ENCODE measurements at regions not wholly inside any gene's neighbourhood (a gene's known extent, or its start where the extent isn't known, plus 50 kb on each side); places are given as distances from the start of the nearest gene placed in this dataset.

DNA sequence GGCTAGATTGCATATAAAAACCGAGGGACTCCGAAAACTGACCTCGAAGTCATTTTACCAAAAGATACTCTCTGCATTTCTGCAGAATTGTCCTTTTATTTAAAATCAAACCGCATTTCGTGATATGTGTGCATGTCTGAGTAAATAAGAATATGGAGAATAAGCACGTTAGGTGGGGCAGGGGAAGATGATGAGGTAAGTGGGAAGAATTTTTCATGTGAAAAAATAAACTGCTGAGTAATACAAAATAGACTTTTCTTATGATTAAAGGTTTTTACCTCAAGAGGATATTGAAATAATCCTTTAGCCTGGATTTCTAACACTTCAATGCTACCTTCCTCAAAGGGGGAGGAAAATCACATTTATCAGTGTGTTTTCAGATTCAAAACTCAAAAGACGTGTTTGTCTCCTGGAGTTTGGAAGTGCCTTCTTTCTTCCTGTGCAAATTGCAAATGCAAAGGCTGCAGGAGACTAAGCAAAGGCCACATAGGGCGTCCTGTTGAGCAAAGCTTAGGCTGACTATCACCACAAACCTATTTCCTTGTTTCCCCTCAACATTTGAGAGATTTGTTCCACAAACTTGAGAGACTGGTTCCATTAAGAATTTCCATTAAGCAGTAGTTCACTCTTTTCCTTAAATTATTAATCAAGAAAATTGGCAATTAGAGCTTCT is 813.5 kb downstream of the MCTP2 start:
- no peak for TF ChIP-seq POLR2A (IDR thresholded peaks at IDR 0.05)
- TF ChIP-seq, protein P1, sequence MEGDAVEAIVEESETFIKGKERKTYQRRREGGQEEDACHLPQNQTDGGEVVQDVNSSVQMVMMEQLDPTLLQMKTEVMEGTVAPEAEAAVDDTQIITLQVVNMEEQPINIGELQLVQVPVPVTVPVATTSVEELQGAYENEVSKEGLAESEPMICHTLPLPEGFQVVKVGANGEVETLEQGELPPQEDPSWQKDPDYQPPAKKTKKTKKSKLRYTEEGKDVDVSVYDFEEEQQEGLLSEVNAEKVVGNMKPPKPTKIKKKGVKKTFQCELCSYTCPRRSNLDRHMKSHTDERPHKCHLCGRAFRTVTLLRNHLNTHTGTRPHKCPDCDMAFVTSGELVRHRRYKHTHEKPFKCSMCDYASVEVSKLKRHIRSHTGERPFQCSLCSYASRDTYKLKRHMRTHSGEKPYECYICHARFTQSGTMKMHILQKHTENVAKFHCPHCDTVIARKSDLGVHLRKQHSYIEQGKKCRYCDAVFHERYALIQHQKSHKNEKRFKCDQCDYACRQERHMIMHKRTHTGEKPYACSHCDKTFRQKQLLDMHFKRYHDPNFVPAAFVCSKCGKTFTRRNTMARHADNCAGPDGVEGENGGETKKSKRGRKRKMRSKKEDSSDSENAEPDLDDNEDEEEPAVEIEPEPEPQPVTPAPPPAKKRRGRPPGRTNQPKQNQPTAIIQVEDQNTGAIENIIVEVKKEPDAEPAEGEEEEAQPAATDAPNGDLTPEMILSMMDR (IDR thresholded peaks at IDR 0.05), result no peak
- Histone ChIP-seq H3K27ac (no peak overlapping the region), H3K4me3 (no peak overlapping the region), H3K27me3 (no peaks in the 10 kb centered on the region), H3K36me3 (replicated peaks in 1 of 2; ENCODE audit: insufficient read depth in 1 of 2, low read depth in 2 of 2) (no peaks in the 10 kb centered on the region), H3K9me3 (peaks cover 0 to 7% (median 0%) of the 10 kb centered on the region in 3 donors), H3K4me1 (no peaks in the 10 kb centered on the region)
- WGBS, 2 donors, result 33 to 40% methylated on average over 8 of the region's 8 CpGs
- ATAC-seq (no peak), DNase-seq (no peak)
- intact Hi-C loops (cut with DNase I), result no loop called here

DNA sequence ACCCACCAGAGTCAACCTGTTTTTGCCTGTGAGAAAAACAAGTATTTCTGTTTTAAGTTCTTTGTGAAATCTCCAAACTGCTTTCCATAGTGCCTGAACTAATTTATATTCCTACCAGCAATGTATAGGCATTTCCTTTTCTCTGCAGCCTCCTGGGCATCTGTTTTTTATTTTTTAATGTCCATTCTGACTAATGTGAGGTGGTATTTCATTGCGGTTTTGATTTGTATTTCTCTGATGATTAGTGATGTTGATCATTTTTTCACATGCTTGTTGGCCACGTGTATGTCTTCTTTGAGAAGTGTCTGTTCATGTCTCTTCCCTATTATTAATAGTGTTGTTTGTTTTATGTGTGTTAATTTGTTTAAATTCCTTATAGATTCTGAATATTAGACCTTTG is 820.5 kb downstream of the MCTP2 start:
- 63 to 65% methylated on average over 2 of the region's 2 CpGs for WGBS, 2 donors
- no peaks in the 10 kb centered on the region for H3K27me3 ChIP-seq
- intact Hi-C loops (cut with DNase I), result no loop called here
- no peak for ATAC-seq
- H3K4me3 ChIP-seq, result no peak overlapping the region
- no peak overlapping the region for H3K27ac ChIP-seq
- H3K4me1 ChIP-seq, result no peaks in the 10 kb centered on the region
- DNase-seq, result no peak
- H3K9me3 ChIP-seq, result peaks cover 0 to 7% (median 0%) of the 10 kb centered on the region in 3 donors
- TF ChIP-seq, protein P1 (IDR thresholded peaks at IDR 0.05), result no peak
- TF ChIP-seq POLR2A (IDR thresholded peaks at IDR 0.05), result no peak
- no peaks in the 10 kb centered on the region for H3K36me3 ChIP-seq (replicated peaks in 1 of 2; ENCODE audit: insufficient read depth in 1 of 2, low read depth in 2 of 2)

DNA sequence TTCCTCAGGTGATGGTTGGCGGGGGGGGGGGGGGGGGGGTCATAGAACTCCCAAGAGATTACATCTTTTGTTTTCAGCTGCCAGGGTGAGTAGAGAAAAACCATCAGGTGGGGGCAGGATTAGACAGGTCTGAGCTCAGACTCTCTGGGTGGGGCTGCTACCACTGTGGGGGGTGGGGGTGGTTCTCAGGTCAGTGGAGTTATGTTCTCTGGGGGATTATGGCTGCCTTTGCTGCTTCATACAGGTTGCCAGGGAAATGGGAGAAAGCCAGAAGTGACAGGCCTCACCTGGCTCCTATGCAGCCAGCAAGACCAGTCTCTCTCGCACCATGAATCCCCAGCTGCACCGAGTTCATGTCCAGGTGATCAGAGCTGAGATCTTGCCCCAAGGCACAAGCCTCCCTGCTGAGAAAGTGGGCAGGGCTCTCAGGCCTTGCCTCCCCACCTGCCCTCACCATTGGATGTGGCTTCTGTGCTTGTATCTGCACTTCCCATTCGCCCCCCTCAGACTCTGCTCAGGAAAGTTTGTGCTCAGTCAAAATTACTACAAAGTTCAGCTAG is 828.1 kb downstream of the MCTP2 start:
- intact Hi-C loops (cut with DNase I), result no loop called here
- Histone ChIP-seq H3K4me3 (no peak overlapping the region), H3K27ac (no peak overlapping the region), H3K4me1 (no peaks in the 10 kb centered on the region), H3K27me3 (no peaks in the 10 kb centered on the region), H3K36me3 (replicated peaks in 1 of 2; ENCODE audit: insufficient read depth in 1 of 2, low read depth in 2 of 2) (no peaks in the 10 kb centered on the region), H3K9me3 (no peaks in the 10 kb centered on the region)
- WGBS, 2 donors, result 65 to 72% methylated on average over 2 to 4 of the region's 4 CpGs
- TF ChIP-seq POLR2A (IDR thresholded peaks at IDR 0.05), result no peak
- TF ChIP-seq, protein P1 (IDR thresholded peaks at IDR 0.05), result no peak
- DNase-seq (no peak), ATAC-seq (no peak)

DNA sequence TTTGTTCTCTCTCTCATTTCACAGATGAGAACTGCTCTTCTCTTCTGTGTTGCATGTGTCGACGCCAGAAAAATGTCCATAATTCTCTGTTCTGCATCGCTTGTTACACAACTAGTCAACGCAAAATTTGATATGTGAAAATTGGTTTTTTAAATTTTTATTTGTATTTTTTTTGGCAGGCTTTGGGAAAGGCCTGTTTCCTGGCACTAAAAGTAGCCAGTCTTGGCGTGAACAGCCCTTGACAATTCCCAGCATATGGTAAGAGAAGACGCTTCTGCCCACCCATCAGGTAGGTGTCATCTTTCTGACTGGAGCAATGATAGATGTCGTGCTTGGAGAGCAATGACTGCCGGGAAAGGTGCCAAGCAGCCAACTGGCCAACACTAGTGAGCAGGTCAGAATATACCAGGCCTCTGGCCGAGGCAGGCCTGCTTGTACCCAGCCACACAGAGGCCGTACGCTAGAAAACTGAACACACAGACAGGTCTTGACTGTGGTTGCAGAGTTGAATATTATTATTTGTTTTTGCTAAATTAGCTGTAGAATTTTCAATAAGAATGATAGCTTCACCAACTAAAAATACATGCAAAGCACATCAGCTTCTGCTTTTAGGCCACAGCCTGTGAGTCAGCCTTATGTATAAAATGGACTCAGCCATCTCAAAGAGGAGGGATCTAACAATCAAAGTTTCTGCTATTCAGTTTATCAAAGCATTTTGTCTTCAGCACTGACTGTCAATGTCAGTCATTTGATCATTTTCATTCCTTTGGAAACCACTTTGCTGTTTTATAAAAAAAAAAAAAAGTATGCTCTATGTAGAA is 837.5 kb downstream of the MCTP2 start:
- Histone ChIP-seq H3K9me3 (no peaks in the 10 kb centered on the region), H3K36me3 (replicated peaks in 1 of 2; ENCODE audit: insufficient read depth in 1 of 2, low read depth in 2 of 2) (no peaks in the 10 kb centered on the region), H3K4me1 (no peaks in the 10 kb centered on the region), H3K4me3 (no peak overlapping the region), H3K27me3 (no peaks in the 10 kb centered on the region), H3K27ac (no peak overlapping the region)
- TF ChIP-seq, protein P1 (IDR thresholded peaks at IDR 0.05), result no peak
- no peak for TF ChIP-seq POLR2A (IDR thresholded peaks at IDR 0.05)
- ATAC-seq (no peak), DNase-seq (no peak)
- 75 to 84% methylated on average over 11 of the region's 11 CpGs for WGBS, 2 donors
- intact Hi-C loops (cut with DNase I), result no loop called here

Data from body of pancreas (tissue), 4 donors.